RCC 7860 (cell line): ENCODE measurements at regions not wholly inside any gene's neighbourhood (a gene's known extent, or its start where the extent isn't known, plus 50 kb on each side); places are given as distances from the start of the nearest gene placed in this dataset.
"Not testable (repeated sequence)": the region's sequence is repeated elsewhere in the genome, so short reads cannot be mapped to it uniquely, and the experiment has no call there.

Experiments used
- DNase-seq: peaks from one replicate; pipeline ENCODE4 v3.0.0-alpha.2; 2015; ENCODE audit warnings: low spot score
- FAIRE-seq: peaks from 2 replicates; lab custom pipeline; 2012; peaks lifted over from hg19 to GRCh38; lab: Jason Lieb, UNC

DNA sequence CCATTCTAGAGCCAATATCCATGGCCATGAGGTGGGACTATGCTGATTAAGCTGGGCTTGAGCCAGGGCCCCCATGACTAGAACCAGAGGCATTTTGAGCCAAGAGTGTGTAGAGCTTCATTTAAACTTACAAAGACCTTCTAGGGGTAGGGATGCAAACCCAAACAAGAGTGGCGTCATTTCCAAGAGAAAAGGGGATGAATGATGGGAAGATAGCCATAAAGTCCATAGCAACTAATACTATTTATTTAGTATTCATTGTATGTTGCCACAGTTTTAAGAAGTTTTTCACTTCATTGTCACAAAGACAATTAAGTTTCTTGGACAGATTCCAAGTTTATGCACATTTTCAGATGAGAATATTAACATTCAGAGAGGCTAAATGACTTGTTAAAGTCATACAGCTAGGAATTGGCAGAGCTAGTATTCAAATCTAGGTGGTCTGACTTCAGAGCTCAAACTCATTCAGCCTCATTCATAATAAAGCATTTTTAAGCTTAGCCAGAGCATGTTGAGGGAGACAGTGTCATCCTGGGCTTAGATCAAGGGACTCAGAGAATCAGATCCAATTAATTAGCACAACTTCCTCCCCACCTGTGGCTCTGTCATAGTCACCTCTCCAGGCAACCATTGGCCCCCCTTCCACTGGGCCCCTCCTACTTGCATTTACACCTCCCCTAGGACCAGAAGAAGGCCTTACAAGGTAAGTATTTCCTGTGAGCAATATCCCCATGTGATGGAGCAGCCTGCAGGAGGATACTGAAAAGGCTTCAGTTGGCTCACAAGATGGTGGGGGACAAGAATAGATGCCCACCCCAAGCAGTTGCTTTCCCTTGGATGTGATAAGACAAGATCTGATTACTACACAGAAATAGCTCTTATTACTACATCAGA lies 95.0 kb upstream of the PCSK1 start:
- FAIRE-seq (no peak), DNase-seq (no peak)

DNA sequence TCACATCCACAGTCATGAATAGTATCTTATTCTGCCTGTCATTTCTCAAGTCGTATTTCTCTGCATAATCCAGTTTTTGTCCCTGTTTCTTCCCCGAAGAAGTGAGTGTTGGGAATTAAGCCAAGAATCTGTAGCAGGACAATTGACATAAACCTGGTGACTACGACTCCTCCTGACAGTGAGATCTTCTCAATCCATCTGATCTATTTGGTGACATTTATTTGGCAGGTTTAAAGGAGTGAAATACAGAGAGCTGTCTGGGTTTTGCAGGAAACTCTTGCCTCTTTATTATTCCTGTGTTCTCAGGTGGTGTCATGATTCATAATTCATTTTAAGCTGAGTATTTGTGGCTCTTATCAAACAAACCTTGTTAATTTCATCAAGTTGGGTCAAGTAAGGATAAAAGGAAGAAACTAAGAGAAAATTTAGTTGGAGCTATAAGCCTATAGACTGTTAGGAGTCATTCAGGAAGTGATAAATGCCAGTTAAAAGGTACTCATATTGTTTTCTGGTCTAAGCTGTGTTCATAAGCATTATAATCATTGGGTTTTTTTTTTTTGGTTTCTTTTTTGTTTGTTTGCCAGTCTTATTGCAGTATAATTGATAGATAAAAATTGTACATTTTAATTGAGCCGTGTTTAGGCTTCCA lies 95.9 kb upstream of the PCSK1 start:
- no peak for FAIRE-seq
- DNase-seq, result no peak

DNA sequence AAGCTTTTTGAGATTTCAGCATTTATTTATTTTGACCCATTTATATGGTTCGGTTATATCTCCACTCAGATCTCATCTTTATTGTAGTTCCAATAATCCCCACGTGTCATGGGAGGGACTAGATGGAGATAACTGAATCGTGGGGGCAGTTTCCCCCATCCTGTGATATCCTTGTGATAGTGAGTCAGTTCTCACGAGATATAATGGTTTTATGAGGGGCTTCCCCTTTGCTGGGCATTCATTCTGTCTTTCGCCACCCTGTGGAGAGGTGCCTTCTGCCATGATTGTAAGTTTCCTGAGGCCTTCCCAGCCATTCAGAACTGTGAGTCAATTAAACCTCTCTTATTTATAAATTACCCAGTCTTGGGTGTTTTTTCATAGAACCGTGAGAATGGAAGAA lies 96.5 kb upstream of the PCSK1 start:
- FAIRE-seq, result no peak

DNA sequence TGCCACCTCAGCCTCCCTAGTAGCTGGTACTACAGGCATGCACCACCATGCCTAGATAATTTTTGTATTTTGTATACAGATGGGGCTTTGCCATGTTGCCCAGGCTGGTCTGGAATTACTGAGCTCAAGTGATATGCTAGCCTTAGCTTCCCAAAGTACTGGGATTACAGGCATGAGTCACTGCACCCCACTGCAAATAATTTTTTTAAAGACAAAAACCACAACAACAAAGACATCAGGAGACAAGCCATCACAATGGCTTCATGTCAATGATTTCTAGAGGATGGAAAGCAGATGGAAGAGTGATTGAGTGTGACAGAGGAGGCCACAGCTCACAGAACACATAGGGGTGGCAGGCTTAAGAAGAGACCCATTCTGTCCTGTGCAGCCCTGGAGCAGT lies 97.9 kb upstream of the PCSK1 start:
- FAIRE-seq (no peak), DNase-seq (no peak)

More for the DNA sequence above, 96.5 kb upstream of the PCSK1 start:
- no peak for DNase-seq

DNA sequence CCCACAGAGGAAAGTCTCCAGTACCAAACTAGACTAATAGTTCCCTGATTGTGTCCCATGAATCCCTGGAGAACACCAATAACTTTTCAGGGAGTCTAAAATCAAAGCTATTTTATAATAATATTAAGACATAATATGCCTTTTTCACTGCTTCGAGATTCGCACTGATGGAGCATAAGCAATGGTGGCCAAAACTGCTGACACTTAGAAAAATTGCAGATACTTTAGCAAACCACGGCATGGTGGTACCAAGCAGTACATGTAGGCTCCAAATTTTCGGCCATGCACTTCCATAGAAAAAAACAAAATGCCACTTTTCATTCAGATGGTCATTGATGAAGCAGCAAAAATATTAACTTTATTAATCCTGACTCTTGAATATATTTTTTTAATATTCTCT lies 100.3 kb upstream of the PCSK1 start:
- no peak for DNase-seq

DNA sequence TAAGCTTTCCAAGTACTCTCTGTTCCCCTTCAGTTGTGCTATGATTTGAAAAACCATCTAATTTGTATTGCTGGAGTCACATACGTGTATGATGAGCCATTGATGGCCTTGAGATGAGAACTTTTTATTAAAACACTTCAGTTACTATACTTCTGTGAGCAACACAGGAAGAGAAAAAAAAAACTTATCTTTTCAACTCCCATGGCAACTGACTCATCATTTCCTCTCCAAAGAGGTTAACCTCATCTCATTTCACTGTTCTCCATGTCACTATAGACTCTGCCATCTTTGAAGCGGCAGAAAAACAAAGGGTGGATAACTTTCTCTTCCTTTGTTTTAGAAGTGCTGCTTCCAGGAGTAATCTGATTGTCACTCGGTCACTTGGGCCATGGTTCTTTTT lies 104.3 kb upstream of the PCSK1 start:
- DNase-seq, result peak; percentile 57
- FAIRE-seq, result peak; percentile 46

More for the DNA sequence above, 100.3 kb upstream of the PCSK1 start:
- FAIRE-seq, result no peak

DNA sequence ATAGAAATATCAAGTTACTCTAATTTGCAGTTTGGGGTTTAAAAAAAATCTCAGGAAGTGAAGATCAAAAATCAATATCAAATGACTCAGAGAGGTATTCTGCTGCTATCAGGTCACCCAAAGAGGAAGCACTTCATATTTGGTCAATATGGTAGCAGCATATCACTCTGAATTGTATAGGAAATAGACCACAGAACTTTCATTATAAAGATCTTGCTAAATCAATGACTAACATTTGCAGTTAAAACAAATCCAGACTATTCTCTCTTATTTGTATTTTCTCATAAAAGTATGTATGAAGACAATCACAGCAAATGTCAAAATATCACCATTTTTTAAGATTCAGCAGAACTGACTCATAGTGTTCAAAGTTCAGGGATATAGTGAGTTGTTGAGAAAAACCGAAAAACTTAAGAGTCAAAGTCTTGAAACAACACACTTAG lies 105.8 kb upstream of the PCSK1 start:
- DNase-seq, result no peak
- FAIRE-seq, result no peak

DNA sequence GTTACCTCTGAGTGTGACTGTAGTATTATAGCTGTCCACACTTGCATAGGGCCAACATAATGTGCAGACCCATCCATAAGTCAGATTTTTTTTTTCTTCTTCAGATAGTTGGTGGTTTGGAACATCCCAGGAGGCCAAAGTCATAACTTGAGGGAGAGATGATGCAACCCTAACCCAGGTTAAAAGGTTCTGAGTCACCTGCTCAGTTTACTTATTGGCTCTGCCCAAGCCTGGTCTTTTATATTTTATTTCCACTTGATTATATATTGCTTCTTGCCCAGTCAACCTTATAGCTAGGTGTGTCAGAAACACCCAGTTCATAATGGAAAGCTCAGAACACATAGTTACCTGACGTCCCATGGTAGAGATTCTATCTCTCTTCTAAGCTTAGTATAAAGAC lies 113.1 kb upstream of the PCSK1 start:
- FAIRE-seq (no peak), DNase-seq (peak; percentile 6)

DNA sequence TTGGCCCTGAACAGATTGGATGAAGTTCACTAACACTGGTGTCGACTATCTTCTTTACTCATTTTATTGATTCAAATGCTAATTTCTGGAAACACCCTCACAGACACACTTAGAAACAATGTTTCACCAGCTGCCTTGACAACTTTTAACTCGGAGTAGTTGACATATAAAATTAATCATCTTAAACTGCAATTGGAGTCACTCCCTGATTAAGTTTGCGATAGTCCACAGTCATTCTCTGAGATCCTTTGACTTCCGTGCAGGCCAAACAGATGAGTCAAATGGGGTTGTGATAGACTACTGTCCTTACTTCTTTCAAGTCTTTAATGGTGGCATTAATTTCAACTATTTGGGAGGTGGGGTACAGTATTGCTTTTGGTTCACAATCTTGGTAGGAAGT lies 114.4 kb upstream of the PCSK1 start:
- DNase-seq, result no peak
- no peak for FAIRE-seq

DNA sequence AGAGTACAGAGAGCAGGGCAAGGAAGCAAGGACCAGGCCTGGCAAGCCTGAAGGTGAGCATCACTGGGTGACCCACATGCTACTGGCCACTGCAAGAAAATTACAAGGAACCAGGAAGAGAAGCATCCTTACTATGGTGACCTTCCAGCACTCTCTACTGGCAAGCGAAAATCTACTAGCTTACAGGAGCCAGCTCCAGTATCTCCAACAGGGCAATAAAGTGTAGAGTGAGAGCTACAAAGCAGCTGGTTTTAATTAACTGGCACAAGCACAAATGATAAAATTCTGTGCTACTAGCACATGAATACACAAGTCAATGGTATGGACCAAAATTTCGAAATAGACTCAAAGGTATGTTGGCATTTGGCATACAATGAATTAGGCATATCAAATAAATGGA lies 113.3 kb upstream of the CAST start:
- FAIRE-seq, result no peak
- DNase-seq, result no peak

DNA sequence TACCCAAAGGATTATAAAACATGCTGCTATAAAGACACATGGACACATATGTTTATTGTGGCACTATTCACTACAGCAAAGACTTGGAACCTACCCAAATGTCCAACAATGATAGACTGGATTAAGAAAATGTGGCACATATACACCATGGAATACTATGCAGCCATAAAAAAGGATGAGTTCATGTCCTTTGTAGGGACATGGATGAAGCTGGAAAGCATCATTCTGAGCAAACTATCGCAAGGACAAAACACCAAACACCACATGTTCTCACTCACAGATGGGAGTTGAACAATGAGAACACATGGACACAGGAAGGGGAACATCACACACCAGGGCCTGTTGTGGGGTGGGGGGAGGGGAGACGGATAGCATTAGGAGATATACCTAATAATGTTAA lies 101.3 kb upstream of the CAST start:
- not testable (repeated sequence) for FAIRE-seq, DNase-seq

DNA sequence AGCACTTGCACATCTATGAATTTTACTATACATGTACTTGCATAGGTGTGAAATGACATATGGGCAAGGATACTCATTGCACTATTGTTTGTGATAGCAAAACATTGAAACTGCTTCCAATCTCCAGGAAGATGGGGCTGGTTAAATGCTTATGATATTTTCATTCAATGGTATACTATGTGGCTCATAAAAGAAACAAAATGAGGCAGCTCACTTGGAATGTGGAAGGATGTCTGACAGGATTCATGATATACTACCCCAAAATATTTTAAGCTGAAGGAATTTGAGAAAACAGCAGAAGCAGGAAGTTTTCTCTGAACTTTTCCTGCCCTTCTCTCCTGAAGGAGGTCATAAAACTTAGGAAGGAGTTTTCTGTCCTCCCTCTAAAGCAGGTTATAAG lies 99.6 kb upstream of the CAST start:
- no peak for FAIRE-seq
- DNase-seq, result peak; percentile 28

DNA sequence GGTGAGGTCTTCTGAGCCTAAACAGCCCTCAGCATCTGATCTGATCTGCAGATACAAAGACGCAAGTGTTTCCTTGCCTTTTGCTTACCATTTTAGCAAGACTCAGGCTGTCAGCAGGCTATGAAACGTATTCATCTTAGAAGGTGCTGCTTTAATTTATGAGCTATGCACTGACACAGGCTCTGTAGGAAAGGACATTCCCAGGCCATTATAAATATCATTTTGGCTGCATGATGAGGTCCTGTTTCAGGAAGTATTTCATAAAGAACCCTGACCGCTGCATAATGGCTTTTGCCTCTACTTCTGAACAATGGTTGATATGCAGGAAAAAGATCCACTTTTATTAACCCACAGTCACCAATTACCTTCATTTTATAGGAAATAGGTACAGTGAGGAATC lies 98.4 kb upstream of the CAST start:
- no peak for DNase-seq
- no peak for FAIRE-seq

DNA sequence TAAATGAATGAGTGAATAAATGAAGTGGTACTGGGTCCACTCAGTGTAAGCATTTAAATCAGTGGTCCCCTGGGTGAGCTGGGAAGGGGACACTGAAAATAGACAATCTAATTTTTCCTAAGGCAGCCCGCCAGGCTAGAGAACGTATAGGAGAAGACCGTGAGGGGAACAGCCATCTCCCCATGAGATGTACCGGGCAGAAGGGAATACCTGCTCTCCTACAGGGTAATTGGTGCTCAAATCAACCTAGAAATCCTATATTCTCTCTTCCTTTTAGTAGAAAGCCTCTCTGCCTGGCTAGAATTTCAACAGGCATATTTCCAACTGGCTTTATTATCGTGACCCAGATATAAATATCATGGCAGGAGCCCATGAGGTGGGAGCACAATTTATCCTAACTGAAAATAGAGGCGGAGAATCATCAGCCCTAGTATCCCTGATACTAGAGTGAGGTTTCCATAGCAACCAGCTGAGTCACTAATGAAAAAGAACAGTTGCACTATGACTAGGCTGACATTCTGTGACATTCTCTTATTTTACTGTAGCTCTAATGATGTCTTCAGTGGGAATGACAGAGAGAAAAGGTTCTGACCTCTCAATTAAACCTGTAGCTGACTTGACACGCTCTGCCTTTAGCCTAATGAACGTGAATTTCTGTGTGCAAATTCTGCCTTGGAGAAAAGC lies 96.5 kb upstream of the CAST start:
- DNase-seq (peak; percentile 83), FAIRE-seq (no peak)

DNA sequence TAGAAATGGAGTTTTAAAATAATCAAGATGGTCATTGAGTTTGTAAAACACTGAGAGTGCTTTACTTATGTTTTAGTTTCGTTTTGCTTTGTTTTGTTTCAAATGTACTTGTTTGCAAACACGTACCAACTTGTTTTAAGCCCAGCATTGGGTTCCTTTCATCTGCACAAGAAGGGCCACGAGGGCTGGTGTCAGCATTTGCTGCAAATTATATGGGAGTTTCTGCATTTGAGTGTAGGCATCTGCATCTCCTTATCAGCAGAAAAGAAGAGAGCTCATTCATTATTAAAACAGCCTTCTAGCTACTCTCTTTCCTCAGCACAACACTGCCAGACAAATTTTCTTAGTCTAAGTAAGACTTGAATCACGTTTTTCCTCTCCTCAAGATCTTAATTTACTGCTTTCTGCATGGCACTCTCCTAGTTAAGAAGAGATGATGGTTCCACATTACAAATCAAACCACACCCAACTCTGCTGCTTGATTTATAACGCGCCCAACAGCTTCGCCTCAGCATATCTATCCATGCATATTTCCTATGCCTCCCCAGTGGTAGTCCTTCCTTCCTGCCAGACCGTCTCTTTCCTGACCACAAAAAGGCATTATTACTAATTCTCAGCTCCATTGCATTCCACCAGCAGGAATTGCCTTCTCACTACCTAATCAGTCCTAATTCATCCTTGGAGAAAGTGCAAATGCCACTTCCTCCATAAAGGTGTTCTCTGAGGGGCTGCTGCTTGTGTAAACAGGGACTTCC lies 95.2 kb upstream of the CAST start:
- DNase-seq, result peak; percentile 79
- peak; percentile 63 for FAIRE-seq

DNA sequence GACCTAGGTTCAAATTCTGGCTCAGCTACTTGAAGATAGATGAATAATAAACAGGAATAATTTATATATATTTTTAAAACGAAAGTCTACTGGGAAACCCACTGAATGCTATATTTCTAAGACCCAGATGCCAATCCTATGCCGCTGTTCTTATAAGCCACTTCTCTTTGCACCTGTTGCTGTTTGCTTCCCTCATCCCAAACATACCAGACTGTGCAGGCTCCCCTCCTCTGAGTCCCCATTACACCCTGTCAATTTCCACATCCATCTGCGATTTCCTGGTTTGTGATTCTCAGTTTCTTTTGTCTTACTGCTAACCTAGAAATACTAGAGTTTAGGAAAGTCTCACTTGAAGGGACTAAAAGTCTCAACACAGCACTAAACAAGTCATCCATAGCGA lies 92.8 kb upstream of the CAST start:
- no peak for DNase-seq
- FAIRE-seq, result no peak

DNA sequence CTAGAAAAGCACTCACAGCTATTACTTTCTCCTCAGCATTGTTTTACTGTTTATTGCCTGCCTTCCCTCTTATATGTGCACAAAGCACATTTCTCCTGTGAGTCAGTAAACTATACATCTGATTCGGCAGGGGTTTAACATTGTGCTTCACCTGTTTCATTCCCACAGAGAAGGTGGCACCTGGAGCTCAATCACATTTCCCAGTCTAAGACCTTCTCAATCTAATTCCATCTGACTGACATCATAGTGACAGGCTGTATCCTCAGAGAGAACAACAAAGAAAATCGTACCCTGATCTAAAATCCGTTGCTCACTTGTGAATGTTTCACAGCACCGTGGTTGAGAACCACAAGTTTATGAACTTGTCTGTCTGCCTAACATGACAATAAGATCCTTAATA lies 92.4 kb upstream of the CAST start:
- FAIRE-seq, result no peak

DNA sequence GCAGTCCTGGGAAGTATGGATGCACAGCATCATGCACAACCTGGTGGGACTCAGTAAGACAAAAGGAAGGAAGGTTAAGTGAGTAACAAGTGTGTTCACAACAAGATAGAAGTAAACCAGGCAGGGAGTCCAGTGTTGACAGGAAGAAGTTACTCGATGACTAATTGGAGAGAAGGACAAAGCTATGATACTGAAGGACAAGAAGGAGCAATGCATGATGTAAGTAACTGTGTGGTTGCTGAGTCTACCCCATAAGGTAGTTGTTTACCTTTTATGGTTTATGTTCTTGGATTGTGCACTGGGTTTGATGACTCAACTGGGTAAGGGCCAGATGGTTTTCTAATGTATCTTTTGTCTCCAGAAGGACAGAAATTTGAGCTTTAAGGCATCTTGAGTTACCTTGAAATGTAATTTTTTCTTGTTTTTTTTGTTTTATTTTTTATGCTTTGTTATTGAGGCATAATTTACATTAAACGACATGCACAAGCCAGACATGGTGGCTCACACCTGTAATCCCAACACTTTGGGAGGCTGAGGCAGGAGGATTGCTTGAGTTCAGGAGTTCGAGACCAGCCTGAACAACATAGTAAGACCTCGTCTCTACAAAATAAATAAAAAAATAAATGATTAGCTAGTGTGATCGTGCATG lies 89.2 kb upstream of the CAST start:
- DNase-seq, result peak; percentile 94
- FAIRE-seq, result peak; percentile 83

More for the DNA sequence above, 92.4 kb upstream of the CAST start:
- DNase-seq, result peak; percentile 25

DNA sequence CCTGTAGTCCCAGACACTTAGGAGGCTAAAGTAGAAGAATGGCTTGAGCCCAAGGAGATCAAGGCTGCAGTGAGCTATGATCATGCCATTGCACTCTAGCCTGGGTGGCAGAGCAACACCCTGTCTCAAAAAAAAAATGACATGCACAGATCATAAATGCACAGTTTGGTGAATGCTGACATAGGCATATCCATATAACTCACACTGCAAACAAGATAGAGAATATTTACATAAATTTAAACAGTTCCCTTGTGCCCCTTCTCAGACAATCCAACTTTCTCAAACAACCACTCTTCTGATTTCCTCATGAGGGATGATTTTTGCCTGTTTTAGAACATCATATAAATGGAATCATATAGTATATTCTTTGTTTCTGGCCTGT lies 88.7 kb upstream of the CAST start:
- no peak for DNase-seq
- no peak for FAIRE-seq

DNA sequence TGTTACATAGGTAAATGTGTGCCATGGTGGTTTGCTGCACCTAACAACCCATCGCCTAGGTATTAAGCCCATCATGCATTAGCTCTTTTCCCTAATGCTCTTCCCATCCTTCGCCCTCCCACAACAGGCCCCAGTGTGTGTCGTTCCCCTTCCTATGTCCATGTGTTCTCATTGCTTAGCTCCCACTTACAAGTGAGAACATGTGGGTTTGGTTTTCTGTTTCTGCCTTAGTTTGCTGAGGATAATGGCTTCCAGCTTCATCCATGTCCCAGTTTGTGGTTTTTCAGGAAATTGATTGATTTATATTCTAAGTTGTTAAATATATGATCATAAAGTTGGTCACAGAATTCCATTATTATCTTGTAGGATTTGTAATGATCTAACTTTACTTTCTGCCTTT lies 85.3 kb upstream of the CAST start:
- FAIRE-seq (no peak), DNase-seq (no peak)
